ENCODE measurements at regions not wholly inside any gene's neighbourhood (a gene's known extent, or its start where the extent isn't known, plus 50 kb on each side); places are given as distances from the start of the nearest gene placed in this dataset.
"Not testable (repeated sequence)": the region's sequence is repeated elsewhere in the genome, so short reads cannot be mapped to it uniquely, and the experiment has no call there.

GRCh38 chr16:22572331-22573224 lies 61.9 kb downstream of the NPIPB5 start:
- not testable (repeated sequence) for H3K4me3 ChIP-seq (ENCODE audit: severe bottlenecking); DNase-seq (ENCODE audit: low spot score); H3K9me3 ChIP-seq (ENCODE audit: severe bottlenecking); H3K27me3 ChIP-seq (ENCODE audit: insufficient read depth, poor library complexity, severe bottlenecking); ATAC-seq (ENCODE audit: low read depth); H3K36me3 ChIP-seq (ENCODE audit: low read depth); H3K4me1 ChIP-seq (ENCODE audit: insufficient read depth, poor library complexity, severe bottlenecking); H3K27ac ChIP-seq (ENCODE audit: poor library complexity, severe bottlenecking)
- TF ChIP-seq, protein P1, sequence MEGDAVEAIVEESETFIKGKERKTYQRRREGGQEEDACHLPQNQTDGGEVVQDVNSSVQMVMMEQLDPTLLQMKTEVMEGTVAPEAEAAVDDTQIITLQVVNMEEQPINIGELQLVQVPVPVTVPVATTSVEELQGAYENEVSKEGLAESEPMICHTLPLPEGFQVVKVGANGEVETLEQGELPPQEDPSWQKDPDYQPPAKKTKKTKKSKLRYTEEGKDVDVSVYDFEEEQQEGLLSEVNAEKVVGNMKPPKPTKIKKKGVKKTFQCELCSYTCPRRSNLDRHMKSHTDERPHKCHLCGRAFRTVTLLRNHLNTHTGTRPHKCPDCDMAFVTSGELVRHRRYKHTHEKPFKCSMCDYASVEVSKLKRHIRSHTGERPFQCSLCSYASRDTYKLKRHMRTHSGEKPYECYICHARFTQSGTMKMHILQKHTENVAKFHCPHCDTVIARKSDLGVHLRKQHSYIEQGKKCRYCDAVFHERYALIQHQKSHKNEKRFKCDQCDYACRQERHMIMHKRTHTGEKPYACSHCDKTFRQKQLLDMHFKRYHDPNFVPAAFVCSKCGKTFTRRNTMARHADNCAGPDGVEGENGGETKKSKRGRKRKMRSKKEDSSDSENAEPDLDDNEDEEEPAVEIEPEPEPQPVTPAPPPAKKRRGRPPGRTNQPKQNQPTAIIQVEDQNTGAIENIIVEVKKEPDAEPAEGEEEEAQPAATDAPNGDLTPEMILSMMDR (IDR thresholded peaks at IDR 0.05; ENCODE audit: poor library complexity, severe bottlenecking), result peak; percentile 8

GRCh38 chr16:22573225-22573530 lies 62.5 kb downstream of the NPIPB5 start:
- not testable (repeated sequence) for H3K27me3 ChIP-seq (ENCODE audit: insufficient read depth, poor library complexity, severe bottlenecking); H3K4me3 ChIP-seq (ENCODE audit: severe bottlenecking); H3K4me1 ChIP-seq (ENCODE audit: insufficient read depth, poor library complexity, severe bottlenecking); H3K27ac ChIP-seq (ENCODE audit: poor library complexity, severe bottlenecking); H3K9me3 ChIP-seq (ENCODE audit: severe bottlenecking); DNase-seq (ENCODE audit: low spot score); H3K36me3 ChIP-seq (ENCODE audit: low read depth)
- ATAC-seq (ENCODE audit: low read depth), result peak; percentile 94

GRCh38 chr16:22576506-22576905 lies 65.8 kb downstream of the NPIPB5 start:
- not testable (repeated sequence) for DNase-seq (ENCODE audit: low spot score); H3K9me3 ChIP-seq (ENCODE audit: severe bottlenecking); H3K4me1 ChIP-seq (ENCODE audit: insufficient read depth, poor library complexity, severe bottlenecking); H3K4me3 ChIP-seq (ENCODE audit: severe bottlenecking); ATAC-seq (ENCODE audit: low read depth); H3K36me3 ChIP-seq (ENCODE audit: low read depth); H3K27ac ChIP-seq (ENCODE audit: poor library complexity, severe bottlenecking); H3K27me3 ChIP-seq (ENCODE audit: insufficient read depth, poor library complexity, severe bottlenecking)

DNA sequence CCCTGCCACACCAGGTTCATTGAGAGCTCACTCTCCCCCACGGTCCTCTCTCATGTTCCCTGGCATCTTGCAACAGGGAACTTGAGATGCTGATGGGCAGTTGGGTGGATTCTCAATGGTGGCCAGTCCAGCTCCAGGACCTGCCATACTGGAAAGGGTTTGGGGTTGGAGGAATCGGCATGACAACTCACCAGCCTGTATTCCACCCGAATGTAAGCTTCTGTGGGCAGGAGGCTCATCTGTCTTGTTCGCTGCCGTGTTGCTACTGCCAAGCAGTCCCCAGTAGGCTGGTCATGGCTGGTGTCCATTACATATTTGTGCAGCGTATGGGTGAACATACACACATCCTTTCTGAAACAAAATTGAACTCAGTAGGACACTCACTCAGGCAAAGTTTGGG lies 72.5 kb downstream of the NPIPB5 start:
- ATAC-seq (ENCODE audit: low read depth); H3K27ac ChIP-seq (ENCODE audit: poor library complexity, severe bottlenecking): not testable (repeated sequence)

DNA sequence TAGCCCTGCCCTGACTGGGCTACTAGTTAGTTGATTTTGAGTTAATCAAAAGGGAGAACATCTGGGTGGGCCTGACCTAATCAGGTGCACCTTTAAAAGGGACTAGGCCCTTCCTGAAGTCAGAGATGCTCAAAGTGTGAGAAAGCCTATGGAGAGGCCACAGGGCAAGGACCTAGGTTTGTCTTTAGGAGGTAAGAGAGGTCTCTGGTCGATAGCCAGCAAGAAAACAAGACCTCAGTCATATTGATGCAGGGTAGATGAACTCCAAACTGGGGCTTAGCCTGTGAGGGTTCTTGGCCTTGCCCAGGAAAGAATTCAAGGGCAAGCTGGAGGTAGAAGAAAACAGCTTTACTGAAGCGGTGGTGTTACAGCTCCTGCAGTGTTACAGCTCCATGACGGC lies 73.8 kb downstream of the NPIPB5 start:
- DNase-seq (ENCODE audit: low spot score); H3K36me3 ChIP-seq (ENCODE audit: low read depth); H3K27me3 ChIP-seq (ENCODE audit: insufficient read depth, poor library complexity, severe bottlenecking); ATAC-seq (ENCODE audit: low read depth); H3K4me3 ChIP-seq (ENCODE audit: severe bottlenecking); H3K4me1 ChIP-seq (ENCODE audit: insufficient read depth, poor library complexity, severe bottlenecking); H3K9me3 ChIP-seq (ENCODE audit: severe bottlenecking): not testable (repeated sequence)
- peak overlapping the region; percentile 72 for H3K27ac ChIP-seq (ENCODE audit: poor library complexity, severe bottlenecking)

More for the DNA sequence above, 72.5 kb downstream of the NPIPB5 start:
- H3K9me3 ChIP-seq (ENCODE audit: severe bottlenecking); DNase-seq (ENCODE audit: low spot score); H3K27me3 ChIP-seq (ENCODE audit: insufficient read depth, poor library complexity, severe bottlenecking); H3K4me1 ChIP-seq (ENCODE audit: insufficient read depth, poor library complexity, severe bottlenecking); H3K36me3 ChIP-seq (ENCODE audit: low read depth); H3K4me3 ChIP-seq (ENCODE audit: severe bottlenecking): not testable (repeated sequence)

GRCh38 chr16:22584941-22585340 lies 74.2 kb downstream of the NPIPB5 start:
- ATAC-seq (ENCODE audit: low read depth), result peak; percentile 19; the same call in 2 of the 3 replicates
- not testable (repeated sequence) for H3K36me3 ChIP-seq (ENCODE audit: low read depth); H3K4me1 ChIP-seq (ENCODE audit: insufficient read depth, poor library complexity, severe bottlenecking); H3K9me3 ChIP-seq (ENCODE audit: severe bottlenecking); H3K27me3 ChIP-seq (ENCODE audit: insufficient read depth, poor library complexity, severe bottlenecking); H3K4me3 ChIP-seq (ENCODE audit: severe bottlenecking); DNase-seq (ENCODE audit: low spot score)
- H3K27ac ChIP-seq (ENCODE audit: poor library complexity, severe bottlenecking), result peak overlapping the region; percentile 72

DNA sequence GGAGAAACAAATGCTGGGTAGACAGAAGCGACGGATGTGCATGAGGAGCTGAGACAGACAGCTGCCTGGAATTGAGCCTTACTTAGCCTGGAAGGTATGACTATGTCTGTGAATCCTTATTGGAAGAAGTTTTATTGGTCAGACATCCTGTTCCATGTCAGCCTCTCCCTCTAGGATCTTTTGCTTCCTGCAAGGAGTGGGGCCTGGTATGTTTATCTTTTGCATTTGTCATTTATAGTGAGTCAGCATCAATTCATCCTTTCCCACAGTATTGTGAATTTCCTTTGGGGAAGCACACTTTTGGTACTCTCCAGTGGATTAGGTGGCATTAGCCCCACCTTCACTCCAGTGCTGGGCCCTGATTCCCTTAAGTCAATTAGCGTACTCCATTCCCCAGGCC lies 74.7 kb downstream of the NPIPB5 start:
- not testable (repeated sequence) for H3K27ac ChIP-seq (ENCODE audit: poor library complexity, severe bottlenecking); H3K36me3 ChIP-seq (ENCODE audit: low read depth); H3K27me3 ChIP-seq (ENCODE audit: insufficient read depth, poor library complexity, severe bottlenecking); H3K4me3 ChIP-seq (ENCODE audit: severe bottlenecking); DNase-seq (ENCODE audit: low spot score); H3K9me3 ChIP-seq (ENCODE audit: severe bottlenecking); H3K4me1 ChIP-seq (ENCODE audit: insufficient read depth, poor library complexity, severe bottlenecking)
- ATAC-seq (ENCODE audit: low read depth), result peak; percentile 98

GRCh38 chr16:22586732-22587131 lies 76.0 kb downstream of the NPIPB5 start:
- not testable (repeated sequence) for H3K4me3 ChIP-seq (ENCODE audit: severe bottlenecking); DNase-seq (ENCODE audit: low spot score); H3K27ac ChIP-seq (ENCODE audit: poor library complexity, severe bottlenecking); H3K36me3 ChIP-seq (ENCODE audit: low read depth); H3K4me1 ChIP-seq (ENCODE audit: insufficient read depth, poor library complexity, severe bottlenecking); H3K9me3 ChIP-seq (ENCODE audit: severe bottlenecking); H3K27me3 ChIP-seq (ENCODE audit: insufficient read depth, poor library complexity, severe bottlenecking)
- ATAC-seq (ENCODE audit: low read depth), result peak; percentile 55

DNA sequence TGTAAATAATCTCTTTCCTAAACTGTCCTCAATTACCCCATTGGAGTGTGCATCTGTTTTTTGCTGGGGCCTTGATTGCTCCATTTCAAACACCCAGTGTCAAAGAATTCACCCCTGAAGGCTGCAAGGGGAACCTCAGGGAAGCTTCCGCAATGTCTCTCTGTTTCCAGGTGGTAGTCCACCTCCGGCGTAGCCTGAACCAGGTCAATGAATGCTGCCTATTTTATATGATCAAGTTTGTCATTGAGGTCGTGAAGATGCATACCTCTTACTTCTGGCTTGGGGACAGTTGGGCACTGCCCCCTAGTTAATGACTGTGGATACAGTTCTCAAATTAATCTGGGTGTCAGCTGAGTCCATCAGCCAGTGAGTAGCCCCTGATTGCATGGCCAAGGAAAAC lies 79.1 kb downstream of the NPIPB5 start:
- not testable (repeated sequence) for DNase-seq (ENCODE audit: low spot score); H3K4me3 ChIP-seq (ENCODE audit: severe bottlenecking); H3K4me1 ChIP-seq (ENCODE audit: insufficient read depth, poor library complexity, severe bottlenecking); H3K27me3 ChIP-seq (ENCODE audit: insufficient read depth, poor library complexity, severe bottlenecking); H3K27ac ChIP-seq (ENCODE audit: poor library complexity, severe bottlenecking); H3K9me3 ChIP-seq (ENCODE audit: severe bottlenecking); ATAC-seq (ENCODE audit: low read depth); H3K36me3 ChIP-seq (ENCODE audit: low read depth)

DNA sequence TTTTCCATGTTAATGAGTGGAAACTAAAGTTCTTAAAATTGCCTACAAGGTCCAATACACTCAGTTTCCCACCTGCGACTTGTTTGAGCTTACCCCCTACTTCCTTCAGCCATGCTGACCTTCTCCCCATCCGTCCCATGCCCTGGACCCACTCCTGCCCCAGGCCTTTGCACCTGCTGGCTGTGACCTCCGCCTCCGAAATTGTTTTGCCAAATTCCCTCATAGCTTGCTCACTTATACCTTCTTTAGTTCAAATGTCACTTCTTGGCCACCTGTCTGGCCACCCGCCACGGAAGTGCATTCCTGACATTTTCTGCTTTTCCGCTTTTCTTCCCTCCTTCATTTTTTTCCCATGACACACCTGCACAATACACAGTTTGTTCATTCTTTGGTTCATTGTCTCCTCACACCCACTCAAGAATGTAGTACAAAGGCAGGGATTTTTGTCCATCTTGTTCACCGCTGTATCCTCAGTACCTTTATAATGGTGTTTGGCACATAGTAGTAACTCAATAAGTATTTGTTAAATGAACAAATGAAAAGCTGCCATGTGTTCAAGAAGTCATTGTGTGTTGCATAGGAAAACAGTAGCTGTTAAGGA lies 85.9 kb downstream of the NPIPB5 start:
- peak; percentile 94 for ATAC-seq (ENCODE audit: low read depth)
- not testable (repeated sequence) for H3K4me3 ChIP-seq (ENCODE audit: severe bottlenecking); H3K9me3 ChIP-seq (ENCODE audit: severe bottlenecking); DNase-seq (ENCODE audit: low spot score); H3K27me3 ChIP-seq (ENCODE audit: insufficient read depth, poor library complexity, severe bottlenecking); H3K36me3 ChIP-seq (ENCODE audit: low read depth); H3K4me1 ChIP-seq (ENCODE audit: insufficient read depth, poor library complexity, severe bottlenecking); H3K27ac ChIP-seq (ENCODE audit: poor library complexity, severe bottlenecking)

Measured in RWPE2 (cell line).